Effector memory CD8-positive, alpha-beta T cell (primary cell): ENCODE measurements at regions not wholly inside any gene's neighbourhood (a gene's known extent, or its start where the extent isn't known, plus 50 kb on each side); places are given as distances from the start of the nearest gene placed in this dataset.
"Not testable (repeated sequence)": the region's sequence is repeated elsewhere in the genome, so short reads cannot be mapped to it uniquely, and the experiment has no call there.

Experiments used
- ATAC-seq: fragments of 150-1000 bp; cut with Tn5 transposase; replicated peaks from 2 replicates; pipeline ENCODE4 v1.10.0; 2021; ENCODE audit warnings: mild to moderate bottlenecking, moderate library complexity
- DNase-seq, 3 experiments: peaks; one replicate each; pipeline ENCODE4 v3.0.0; 2021
- H3K27ac Mint-ChIP-seq, 2 donors: one replicate each; pipeline ENCODE4 v1.8.0; 2022; ENCODE audit warnings: mild to moderate bottlenecking in 2 of 2, mixed read lengths in 2 of 2, moderate library complexity in 2 of 2
- H3K27me3 Mint-ChIP-seq, 2 donors: one replicate each; pipeline ENCODE4 v1.8.0; 2022; ENCODE audit warnings: mixed read lengths in 2 of 2
- H3K36me3 Mint-ChIP-seq: one replicate; pipeline ENCODE4 v1.8.0; 2022; ENCODE audit warnings: mild to moderate bottlenecking, moderate library complexity, mixed read lengths; ENCODE audit not compliant: insufficient read depth
- H3K4me1 Mint-ChIP-seq, 2 donors: one replicate each; pipeline ENCODE4 v1.8.0; 2022; ENCODE audit warnings: low read depth in 2 of 2, mixed read lengths in 2 of 2
- H3K4me3 Mint-ChIP-seq, 2 donors: one replicate each; pipeline ENCODE4 v1.8.0; 2022; ENCODE audit warnings: mild to moderate bottlenecking in 2 of 2, mixed read lengths in 2 of 2, moderate library complexity in 2 of 2
- H3K9me3 Mint-ChIP-seq, 2 donors: one replicate each; pipeline ENCODE4 v1.8.0; 2022; ENCODE audit warnings: mixed read lengths in 2 of 2

- peaks cover 43 to 68% of the 10 kb centered on the region in 2 donors for H3K27me3 Mint-ChIP-seq
- no peaks in the 10 kb centered on the region for H3K4me1 Mint-ChIP-seq
- H3K27ac Mint-ChIP-seq, result no peak overlapping the region
- DNase-seq (no peak), ATAC-seq (no peak)
- H3K4me3 Mint-ChIP-seq, result no peak overlapping the region
- H3K36me3 Mint-ChIP-seq, result no peaks in the 10 kb centered on the region
- H3K9me3 Mint-ChIP-seq, result peaks cover 0 to 4% of the 10 kb centered on the region in 2 donors
Observed at GRCh38 chr7:4561795-4562194, 120.3 kb upstream of the FOXK1 start.

- no peak overlapping the region for H3K4me3 Mint-ChIP-seq
- DNase-seq (no peak), ATAC-seq (no peak)
- H3K27ac Mint-ChIP-seq, result no peak overlapping the region
- H3K4me1 Mint-ChIP-seq, result no peaks in the 10 kb centered on the region
- H3K9me3 Mint-ChIP-seq, result no peaks in the 10 kb centered on the region
- H3K36me3 Mint-ChIP-seq, result no peaks in the 10 kb centered on the region
- H3K27me3 Mint-ChIP-seq, result peaks cover 12 to 49% of the 10 kb centered on the region in 2 donors
Observed at GRCh38 chr7:4566714-4567113, 115.4 kb upstream of the FOXK1 start.

GRCh38 chr7:4574851-4575250, 107.2 kb upstream of the FOXK1 start:
- no peak overlapping the region for H3K4me3 Mint-ChIP-seq
- H3K27ac Mint-ChIP-seq, result no peak overlapping the region
- H3K4me1 Mint-ChIP-seq, result no peaks in the 10 kb centered on the region
- H3K9me3 Mint-ChIP-seq, result peaks cover 0 to 2% of the 10 kb centered on the region in 2 donors
- H3K36me3 Mint-ChIP-seq, result peaks cover 3% of the 10 kb centered on the region
- peaks cover 15 to 19% of the 10 kb centered on the region in 2 donors for H3K27me3 Mint-ChIP-seq
- no peak for DNase-seq
- no peak for ATAC-seq

GRCh38 chr7:4575254-4575653, 106.8 kb upstream of the FOXK1 start:
- Mint-ChIP-seq H3K9me3 (peaks cover 0 to 2% of the 10 kb centered on the region in 2 donors), H3K4me1 (no peaks in the 10 kb centered on the region), H3K36me3 (peaks cover 3% of the 10 kb centered on the region), H3K4me3 (no peak overlapping the region), H3K27me3 (peaks cover 15 to 19% of the 10 kb centered on the region in 2 donors), H3K27ac (no peak overlapping the region)
- DNase-seq (no peak), ATAC-seq (no peak)

- DNase-seq (no peak), ATAC-seq (no peak)
- no peak overlapping the region for H3K4me3 Mint-ChIP-seq
- no peak overlapping the region for H3K27ac Mint-ChIP-seq
- H3K27me3 Mint-ChIP-seq, result peaks cover 13 to 14% of the 10 kb centered on the region in 2 donors
- H3K4me1 Mint-ChIP-seq, result no peaks in the 10 kb centered on the region
- no peaks in the 10 kb centered on the region for H3K9me3 Mint-ChIP-seq
- no peaks in the 10 kb centered on the region for H3K36me3 Mint-ChIP-seq
Observed at GRCh38 chr7:4602905-4603842, 78.9 kb upstream of the FOXK1 start.

GRCh38 chr7:4603843-4604231, 78.3 kb upstream of the FOXK1 start:
- H3K9me3 Mint-ChIP-seq, result no peaks in the 10 kb centered on the region
- ATAC-seq (no peak), DNase-seq (no peak)
- no peaks in the 10 kb centered on the region for H3K4me1 Mint-ChIP-seq
- no peak overlapping the region for H3K27ac Mint-ChIP-seq
- no peaks in the 10 kb centered on the region for H3K36me3 Mint-ChIP-seq
- H3K27me3 Mint-ChIP-seq, result peaks cover 13 to 14% of the 10 kb centered on the region in 2 donors
- H3K4me3 Mint-ChIP-seq, result no peak overlapping the region

GRCh38 chr7:4604456-4604940, 77.6 kb upstream of the FOXK1 start:
- DNase-seq, result no peak
- H3K9me3 Mint-ChIP-seq, result no peaks in the 10 kb centered on the region
- peaks cover 13 to 14% of the 10 kb centered on the region in 2 donors for H3K27me3 Mint-ChIP-seq
- H3K27ac Mint-ChIP-seq, result no peak overlapping the region
- no peak overlapping the region for H3K4me3 Mint-ChIP-seq
- no peaks in the 10 kb centered on the region for H3K36me3 Mint-ChIP-seq
- no peaks in the 10 kb centered on the region for H3K4me1 Mint-ChIP-seq
- ATAC-seq, result no peak

- ATAC-seq (no peak), DNase-seq (no peak)
- Mint-ChIP-seq H3K36me3 (no peaks in the 10 kb centered on the region), H3K4me3 (no peak overlapping the region), H3K4me1 (no peaks in the 10 kb centered on the region), H3K9me3 (no peaks in the 10 kb centered on the region), H3K27me3 (peaks cover 13 to 14% of the 10 kb centered on the region in 2 donors), H3K27ac (no peak overlapping the region)
Observed at GRCh38 chr7:4606797-4607196, 75.3 kb upstream of the FOXK1 start.

GRCh38 chr7:4607311-4607729, 74.8 kb upstream of the FOXK1 start:
- Mint-ChIP-seq H3K27me3 (peaks cover 13 to 14% of the 10 kb centered on the region in 2 donors), H3K27ac (no peak overlapping the region), H3K4me1 (no peaks in the 10 kb centered on the region), H3K36me3 (no peaks in the 10 kb centered on the region), H3K4me3 (no peak overlapping the region), H3K9me3 (no peaks in the 10 kb centered on the region)
- DNase-seq (no peak), ATAC-seq (no peak)

GRCh38 chr7:4609576-4609975, 72.5 kb upstream of the FOXK1 start:
- peaks cover 13 to 14% of the 10 kb centered on the region in 2 donors for H3K27me3 Mint-ChIP-seq
- H3K36me3 Mint-ChIP-seq, ATAC-seq, H3K4me3 Mint-ChIP-seq, H3K4me1 Mint-ChIP-seq, H3K27ac Mint-ChIP-seq, DNase-seq, H3K9me3 Mint-ChIP-seq: not testable (repeated sequence)

- Mint-ChIP-seq H3K4me3 (no peak overlapping the region), H3K36me3 (no peaks in the 10 kb centered on the region), H3K9me3 (no peaks in the 10 kb centered on the region), H3K27me3 (peaks cover 13 to 14% of the 10 kb centered on the region in 2 donors), H3K27ac (no peak overlapping the region), H3K4me1 (no peaks in the 10 kb centered on the region)
- ATAC-seq (peak; percentile 86), DNase-seq (peak; percentile 57 to 64 (median 59))
Observed at GRCh38 chr7:4610768-4611467, 71.2 kb upstream of the FOXK1 start.

- Mint-ChIP-seq H3K36me3 (no peaks in the 10 kb centered on the region), H3K4me1 (no peaks in the 10 kb centered on the region), H3K27ac (no peak overlapping the region), H3K4me3 (no peak overlapping the region), H3K9me3 (no peaks in the 10 kb centered on the region), H3K27me3 (peaks cover 3 to 4% of the 10 kb centered on the region in 2 donors)
- DNase-seq (no peak), ATAC-seq (no peak)
Observed at GRCh38 chr7:4612237-4612636, 69.9 kb upstream of the FOXK1 start.

- H3K36me3 Mint-ChIP-seq, result no peaks in the 10 kb centered on the region
Observed at GRCh38 chr7:4612939-4613841, 68.9 kb upstream of the FOXK1 start.

More at GRCh38 chr7:4612939-4613841, 68.9 kb upstream of the FOXK1 start:
- Mint-ChIP-seq H3K27ac (peak overlapping the region in 1 of 2 donors; percentile 44), H3K9me3 (no peaks in the 10 kb centered on the region), H3K27me3 (no peaks in the 10 kb centered on the region), H3K4me1 (no peaks in the 10 kb centered on the region), H3K4me3 (no peak overlapping the region)
- no peak for ATAC-seq
- DNase-seq, result no peak
